K562 (cell line): ENCODE measurements at regions not wholly inside any gene's neighbourhood (a gene's known extent, or its start where the extent isn't known, plus 50 kb on each side); places are given as distances from the start of the nearest gene placed in this dataset.
A peak's percentile ranks its signal among the peaks of the same experiment; 100 is the strongest.

Experiments used
- ATAC-seq: fragments of 200-7000 bp; cut with Tn5 transposase; 3 replicates; pipeline ENCODE4 v1.9.1; 2020; ENCODE audit warnings: moderate library complexity
- BruUV-seq: library from RNA; stranded (reverse); fragments of 400-500 nt; replicated peaks from 2 replicates; lab custom pipeline; 2021; lab: Mats Ljungman, UMichigan
- CTCF ChIA-PET: fragments of 300-600 bp; formaldehyde crosslinking; extraction: SDS; loops from one replicate; lab custom pipeline; 2021; ENCODE audit warnings: low intra/inter-chr PET ratio; lab: Yijun Ruan, JAX
- POLR2A ChIA-PET: fragments of 300-600, 350-650 bp; sonication (Branson Sonifier 250); formaldehyde crosslinking; extraction: SDS; loops from one replicate; lab custom pipeline; 2021; ENCODE audit warnings: antibody characterized with exemption, inconsistent platforms; lab: Yijun Ruan, JAX
- DNase-seq, 4 experiments: peaks; one replicate each; pipeline versions ENCODE4 v3.0.0 to v3.0.0-alpha.2; 2011 to 2018; ENCODE audit warnings: low spot score in 3 of 4, mixed read lengths in 3 of 4; ENCODE audit errors: extremely low read depth in 1 of 4
- FAIRE-seq: peaks from 2 replicates; lab custom pipeline; 2011; peaks lifted over from hg19 to GRCh38; lab: Jason Lieb, UNC
- H2AFZ ChIP-seq: 2 replicates; pipeline ENCODE4 v1.6.0; 2011; ENCODE audit warnings: low read depth, low read length, control low read depth, inconsistent platforms
- H3K27ac ChIP-seq: fragments of 200-600 bp; 3 replicates; pipeline ENCODE4 v1.8.0; 2011; ENCODE audit warnings: low read depth, mild to moderate bottlenecking, control low read depth, inconsistent platforms, low read length, moderate library complexity, mixed read lengths; ENCODE audit errors: extremely low read depth
- H3K27me3 ChIP-seq, 2 experiments: fragments of 300-600 bp in 1 of 2; 2 replicates in 1 of 2; 3 replicates in 1 of 2; pipeline versions ENCODE4 v1.6.0 to v1.8.0; 2011; ENCODE audit warnings: inconsistent platforms in 2 of 2, low read length in 2 of 2, mild to moderate bottlenecking in 1 of 2, mixed read lengths in 1 of 2, moderate library complexity in 1 of 2; ENCODE audit not compliant: control insufficient read depth in 2 of 2, insufficient read depth in 2 of 2
- H3K36me3 ChIP-seq: fragments of 300-600 bp; 3 replicates; pipeline ENCODE4 v1.8.0; 2011; ENCODE audit warnings: mild to moderate bottlenecking, low read length, inconsistent platforms; ENCODE audit not compliant: control insufficient read depth, insufficient read depth
- H3K4me1 ChIP-seq, 2 experiments: fragments of 200-600 bp in 1 of 2; replicated peaks in 1 of 2; 2 replicates in 1 of 2; 3 replicates in 1 of 2; pipeline versions ENCODE4 v1.5.1 to v1.8.0; 2011; ENCODE audit warnings: inconsistent platforms in 2 of 2, low read length in 2 of 2, mild to moderate bottlenecking in 1 of 2, mixed read lengths in 1 of 2, moderate library complexity in 1 of 2; ENCODE audit not compliant: control insufficient read depth in 2 of 2, insufficient read depth in 2 of 2
- H3K4me2 ChIP-seq: 2 replicates; pipeline ENCODE4 v1.6.1; 2011; ENCODE audit warnings: low read length, control low read depth, inconsistent platforms, mixed read lengths; ENCODE audit not compliant: insufficient read depth
- H3K4me3 ChIP-seq: fragments of 200-600 bp; sonication (generic), shearing (Covaris generic); 2 replicates; pipeline ENCODE4 v1.5.1; 2016; ENCODE audit warnings: control low read depth, inconsistent platforms
- H3K79me2 ChIP-seq: fragments of 200-600 bp; 3 replicates; pipeline ENCODE4 v1.8.0; 2011; ENCODE audit warnings: low read length, inconsistent platforms; ENCODE audit not compliant: control insufficient read depth, insufficient read depth
- H3K9ac ChIP-seq, 2 experiments: 2 replicates each; pipeline versions ENCODE4 v1.6.0 to v1.6.1; 2011; ENCODE audit warnings: low read depth in 2 of 2, low read length in 2 of 2, control low read depth in 1 of 2, inconsistent platforms in 1 of 2, mild to moderate bottlenecking in 1 of 2, mixed read lengths in 1 of 2; ENCODE audit not compliant: insufficient read depth in 1 of 2
- H3K9me1 ChIP-seq: one replicate; pipeline ENCODE4 v1.6.0; 2011; ENCODE audit warnings: inconsistent platforms, mild to moderate bottlenecking, low read length, moderate library complexity; ENCODE audit not compliant: control insufficient read depth, insufficient read depth
- H3K9me3 ChIP-seq: replicated peaks from 2 replicates; pipeline ENCODE4 v1.5.1; 2011; ENCODE audit warnings: low read depth, low read length, inconsistent platforms; ENCODE audit not compliant: control insufficient read depth, insufficient read depth
- H4K20me1 ChIP-seq: replicated peaks from 2 replicates; pipeline ENCODE4 v1.6.1; 2011; ENCODE audit warnings: low read length, inconsistent platforms, mixed read lengths; ENCODE audit not compliant: control insufficient read depth, insufficient read depth
- CC2D1A ChIP-seq: fragments of 450-650 bp; IDR thresholded peaks from 2 replicates; pipeline ENCODE4 v1.6.1; 2017; ENCODE audit warnings: mild to moderate bottlenecking
- EGR1 ChIP-seq: fragments of 450-650 bp; conservative IDR thresholded peaks from 2 replicates; pipeline ENCODE4 v1.6.1; 2017; ENCODE audit warnings: mild to moderate bottlenecking
- ELF2 ChIP-seq: fragments of 250-450 bp; sonication (Bioruptor Pico); IDR thresholded peaks from 2 replicates; pipeline ENCODE4 v1.5.0; 2021; ENCODE audit warnings: mild to moderate bottlenecking
- NFIC ChIP-seq: fragments of 450-650 bp; IDR thresholded peaks from 2 replicates; pipeline ENCODE4 v1.6.1; 2017; ENCODE audit warnings: mild to moderate bottlenecking, inconsistent platforms
- NR3C1 ChIP-seq: sonication (generic); formaldehyde crosslinking; IDR thresholded peaks from 2 replicates; pipeline ENCODE4 v1.8.1; 2022; ENCODE audit warnings: missing genetic modification reagents
- SMARCA4 ChIP-seq: fragments of 450-650 bp; IDR thresholded peaks from 2 replicates; pipeline ENCODE4 v1.6.1; 2016
- TFAM ChIP-seq: fragments of 250-450 bp; sonication (Bioruptor Pico); conservative IDR thresholded peaks from 2 replicates; pipeline ENCODE4 v1.5.0; 2021; ENCODE audit warnings: mild to moderate bottlenecking, moderate library complexity
- THRA ChIP-seq: fragments of 450-650 bp; IDR thresholded peaks from 2 replicates; pipeline ENCODE4 v1.6.1; 2017; ENCODE audit warnings: mild to moderate bottlenecking, moderate library complexity
- ZNF174 ChIP-seq: fragments of 250-450 bp; sonication (Bioruptor Pico); IDR thresholded peaks from 2 replicates; pipeline ENCODE4 v1.4.0; 2020; ENCODE audit warnings: mild to moderate bottlenecking
- ZNF398 ChIP-seq: fragments of 250-450 bp; sonication (Bioruptor Pico); IDR thresholded peaks from 2 replicates; pipeline ENCODE4 v1.8.0; 2021; ENCODE audit warnings: moderate library complexity, mild to moderate bottlenecking, inconsistent platforms
- WGBS: fragments of 100-300 bp; shearing (Covaris generic); methylation state at CpG from one replicate; pipeline ENCODE4 v1.1.6; 2016; ENCODE audit warnings: low coverage, mixed read lengths; ENCODE audit not compliant: insufficient coverage; ENCODE audit errors: missing lambda C conversion rate; 5-methylcytosine and 5-hydroxymethylcytosine counted together
- in situ Hi-C: fragments of 300-500 bp; cut with MboI; formaldehyde crosslinking; loops from 4 replicates; pipeline ENCODE4 v1.15.0; 2018; ENCODE audit warnings: inconsistent platforms, mixed read lengths
- intact Hi-C: fragments of 100-400 bp; cut with micrococcal nuclease; formaldehyde crosslinking; loops from 2 replicates; pipeline ENCODE4 v1.14.2; 2022

GRCh38 chr13:50152224-50152623 lies 137.0 kb downstream of the KCNRG start:
- Histone ChIP-seq H4K20me1 (no peaks in the 10 kb centered on the region), H3K27me3 (no peaks in the 10 kb centered on the region), H3K4me1 (peaks cover 0 to 5% of the 10 kb centered on the region in 2 experiments; a peak in 1 of 5 replicates), H3K4me3 (no peak overlapping the region), H3K4me2 (no peak overlapping the region), H3K27ac (no peak overlapping the region), H3K79me2 (no peaks in the 10 kb centered on the region), H3K9me1 (no peaks in the 10 kb centered on the region), H3K36me3 (no peaks in the 10 kb centered on the region), H3K9me3 (no peaks in the 10 kb centered on the region), H2AFZ (peak overlapping the region; percentile 66), H3K9ac (no peak overlapping the region)
- TF ChIP-seq ZNF398 (CRISPR knock-in tag), result no peak
- no peak for TF ChIP-seq EGR1
- TF ChIP-seq CC2D1A, result no peak
- no peak for TF ChIP-seq SMARCA4
- no peak for TF ChIP-seq ZNF174 (CRISPR knock-in tag)
- TF ChIP-seq NR3C1, result no peak
- TF ChIP-seq TFAM (CRISPR knock-in tag), result no peak
- no peak for TF ChIP-seq THRA
- TF ChIP-seq NFIC, result no peak
- TF ChIP-seq ELF2 (CRISPR knock-in tag), result no peak
- POLR2A ChIA-PET, result no interaction called here
- FAIRE-seq (peak; percentile 6), DNase-seq (no peak), ATAC-seq (peak; percentile 59)
- no TSS peak for BruUV-seq
- intact Hi-C loops (no loop called here), in situ Hi-C loops (no loop called here)
- CTCF ChIA-PET, result interaction anchor here (0.6 kb wide), 1 partner anchor 166 kb away, joined by 3 read pairs; no protein-coding TSS in a partner anchor
- 46% methylated on average over 3 of the region's 3 CpGs for WGBS
